Erythroblast (primary cell): ENCODE measurements at regions not wholly inside any gene's neighbourhood (a gene's known extent, or its start where the extent isn't known, plus 50 kb on each side); places are given as distances from the start of the nearest gene placed in this dataset.

Source experiments
- GATA1 ChIP-seq: IDR thresholded peaks from 2 replicates; pipeline ENCODE4 v1.6.1; 2011; ENCODE audit warnings: low read depth, mild to moderate bottlenecking, control low read depth, low read length, moderate library complexity
- POLR2A ChIP-seq: IDR thresholded peaks from 2 replicates; pipeline ENCODE4 v1.6.1; 2011; ENCODE audit warnings: mild to moderate bottlenecking, low read length

DNA sequence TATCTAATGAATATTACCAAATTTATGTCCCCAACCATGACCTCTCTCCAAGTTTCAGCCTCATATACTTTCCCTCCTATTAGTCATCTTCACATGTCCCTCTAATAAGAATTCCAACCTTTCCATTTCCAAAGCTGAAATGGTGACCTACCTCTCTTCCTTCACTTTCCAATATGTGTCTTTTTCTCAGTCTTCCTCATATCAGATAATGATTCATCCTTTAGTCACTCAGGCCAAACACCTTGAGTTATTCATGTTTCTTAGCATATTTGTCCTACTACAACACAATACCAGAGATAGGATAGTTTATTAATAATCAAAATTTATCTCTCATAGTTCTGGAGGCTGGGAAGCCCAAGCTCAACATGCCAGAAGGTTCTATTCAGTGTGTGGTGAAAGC is 318.5 kb upstream of the ZWINT start:
- TF ChIP-seq POLR2A (no peak), GATA1 (no peak)
